Bronchial epithelial cell (primary cell): ENCODE measurements at regions not wholly inside any gene's neighbourhood (a gene's known extent, or its start where the extent isn't known, plus 50 kb on each side); places are given as distances from the start of the nearest gene placed in this dataset.

ENCODE experiments used
- DNase-seq: peaks from one replicate; pipeline ENCODE4 v3.0.0-alpha.2; 2010; ENCODE audit warnings: low read depth
- FAIRE-seq: peaks from 2 replicates; lab custom pipeline; 2011; peaks lifted over from hg19 to GRCh38; lab: Jason Lieb, UNC
- H3K27me3 ChIP-seq: 2 replicates; pipeline ENCODE4 v1.5.1; 2011; ENCODE audit warnings: low read length; ENCODE audit not compliant: control insufficient read depth, insufficient read depth
- H3K36me3 ChIP-seq: 2 replicates; pipeline ENCODE4 v1.5.1; 2011; ENCODE audit warnings: low read length; ENCODE audit not compliant: control insufficient read depth, insufficient read depth
- H3K4me3 ChIP-seq: 2 replicates; pipeline ENCODE4 v1.5.1; 2011; ENCODE audit warnings: mild to moderate bottlenecking, low read depth, low read length, control low read depth
- TF ChIP-seq, protein P1 (sequence below): IDR thresholded peaks from 2 replicates; pipeline ENCODE4 v1.5.1; 2011; ENCODE audit warnings: mild to moderate bottlenecking, moderate library complexity, low read length, control low read depth, inconsistent platforms; ENCODE audit not compliant: insufficient read depth, severe bottlenecking

DNA sequence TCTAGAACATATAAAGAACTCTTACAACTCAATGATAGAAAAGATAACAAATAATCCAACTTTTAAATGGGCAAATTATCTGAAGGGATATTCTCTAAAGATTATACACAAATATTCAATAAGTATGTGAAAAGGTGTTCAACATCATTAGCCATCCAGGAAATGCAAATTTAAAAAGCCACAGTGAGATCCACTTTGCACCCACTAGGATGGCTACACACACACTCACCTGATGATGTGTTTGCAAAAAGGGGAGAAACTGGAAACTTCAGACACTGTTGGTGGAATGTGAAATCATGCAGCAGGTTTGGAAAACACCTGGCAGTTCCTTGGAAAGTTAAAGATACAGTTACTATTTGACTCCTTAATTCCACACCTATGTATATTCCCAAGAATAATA is 87.2 kb upstream of the GYPC start:
- H3K27me3 ChIP-seq: no peaks in the 10 kb centered on the region
- FAIRE-seq: no peak
- no peak overlapping the region for H3K4me3 ChIP-seq
- H3K36me3 ChIP-seq: no peaks in the 10 kb centered on the region
- TF ChIP-seq, protein P1, sequence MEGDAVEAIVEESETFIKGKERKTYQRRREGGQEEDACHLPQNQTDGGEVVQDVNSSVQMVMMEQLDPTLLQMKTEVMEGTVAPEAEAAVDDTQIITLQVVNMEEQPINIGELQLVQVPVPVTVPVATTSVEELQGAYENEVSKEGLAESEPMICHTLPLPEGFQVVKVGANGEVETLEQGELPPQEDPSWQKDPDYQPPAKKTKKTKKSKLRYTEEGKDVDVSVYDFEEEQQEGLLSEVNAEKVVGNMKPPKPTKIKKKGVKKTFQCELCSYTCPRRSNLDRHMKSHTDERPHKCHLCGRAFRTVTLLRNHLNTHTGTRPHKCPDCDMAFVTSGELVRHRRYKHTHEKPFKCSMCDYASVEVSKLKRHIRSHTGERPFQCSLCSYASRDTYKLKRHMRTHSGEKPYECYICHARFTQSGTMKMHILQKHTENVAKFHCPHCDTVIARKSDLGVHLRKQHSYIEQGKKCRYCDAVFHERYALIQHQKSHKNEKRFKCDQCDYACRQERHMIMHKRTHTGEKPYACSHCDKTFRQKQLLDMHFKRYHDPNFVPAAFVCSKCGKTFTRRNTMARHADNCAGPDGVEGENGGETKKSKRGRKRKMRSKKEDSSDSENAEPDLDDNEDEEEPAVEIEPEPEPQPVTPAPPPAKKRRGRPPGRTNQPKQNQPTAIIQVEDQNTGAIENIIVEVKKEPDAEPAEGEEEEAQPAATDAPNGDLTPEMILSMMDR: no peak
- no peak for DNase-seq

DNA sequence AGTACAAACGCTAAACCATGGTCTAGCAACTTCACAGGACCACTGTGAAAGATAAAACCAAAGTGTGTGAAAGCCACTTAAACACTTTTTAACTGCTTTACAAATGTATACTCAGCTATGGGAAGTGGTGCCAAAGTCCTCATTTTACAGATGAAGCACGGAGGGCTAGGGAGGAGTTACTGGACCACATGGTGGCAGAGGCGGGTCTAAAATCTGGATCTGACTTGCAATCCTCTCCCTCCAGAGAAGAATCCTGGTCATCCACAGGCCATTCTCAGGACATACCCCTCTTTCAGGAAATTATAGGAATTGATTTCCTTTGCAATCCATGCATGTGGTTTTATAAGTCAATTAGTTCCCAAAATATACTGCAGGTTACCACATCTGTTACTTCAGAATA is 84.6 kb upstream of the GYPC start:
- DNase-seq (no peak), FAIRE-seq (no peak)
- Histone ChIP-seq H3K36me3 (no peaks in the 10 kb centered on the region), H3K4me3 (no peak overlapping the region), H3K27me3 (no peaks in the 10 kb centered on the region)
- TF ChIP-seq, protein P1: no peak

DNA sequence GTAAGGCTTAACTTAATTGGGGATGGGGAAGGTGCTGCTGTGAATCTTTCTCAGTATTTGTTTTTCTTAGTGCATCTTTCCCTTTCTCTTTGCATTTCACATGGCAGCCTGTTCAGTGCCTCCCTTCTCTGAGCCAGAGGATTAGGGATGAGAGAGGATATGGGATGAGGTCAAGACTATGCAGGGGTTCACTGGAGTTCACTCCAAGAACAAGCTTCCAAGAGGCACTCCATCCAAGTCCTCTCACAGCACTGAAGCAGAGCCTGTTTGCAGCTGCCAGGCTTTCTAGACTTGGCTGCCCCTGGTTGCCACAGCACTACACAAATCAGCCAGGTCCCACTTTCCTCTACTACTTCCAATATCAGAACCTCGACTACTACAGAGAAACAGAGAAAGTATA is 80.3 kb upstream of the GYPC start:
- TF ChIP-seq, protein P1: no peak
- H3K27me3 ChIP-seq: no peaks in the 10 kb centered on the region
- H3K36me3 ChIP-seq: no peaks in the 10 kb centered on the region
- no peak overlapping the region for H3K4me3 ChIP-seq
- no peak for FAIRE-seq
- DNase-seq: no peak

DNA sequence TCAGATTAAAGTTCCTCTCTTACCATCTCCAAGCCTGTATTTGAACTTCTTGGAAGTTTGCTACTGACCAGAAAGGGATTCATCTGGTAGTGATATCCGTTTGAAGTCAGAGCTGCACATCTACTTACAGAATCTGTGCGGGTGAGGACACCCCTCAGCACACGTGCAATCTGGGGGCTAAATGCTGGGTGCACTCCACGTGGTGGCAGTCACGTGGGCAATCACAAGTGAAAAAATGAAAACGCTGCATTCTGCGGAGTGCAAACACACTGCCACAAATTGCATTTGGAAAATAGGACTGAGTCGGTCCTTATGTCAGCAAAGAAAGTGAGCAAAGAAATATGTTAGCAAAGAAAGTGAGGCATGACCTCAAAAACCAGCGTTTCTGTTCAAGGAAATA is 76.1 kb upstream of the GYPC start:
- TF ChIP-seq, protein P1: no peak
- FAIRE-seq: no peak

DNA sequence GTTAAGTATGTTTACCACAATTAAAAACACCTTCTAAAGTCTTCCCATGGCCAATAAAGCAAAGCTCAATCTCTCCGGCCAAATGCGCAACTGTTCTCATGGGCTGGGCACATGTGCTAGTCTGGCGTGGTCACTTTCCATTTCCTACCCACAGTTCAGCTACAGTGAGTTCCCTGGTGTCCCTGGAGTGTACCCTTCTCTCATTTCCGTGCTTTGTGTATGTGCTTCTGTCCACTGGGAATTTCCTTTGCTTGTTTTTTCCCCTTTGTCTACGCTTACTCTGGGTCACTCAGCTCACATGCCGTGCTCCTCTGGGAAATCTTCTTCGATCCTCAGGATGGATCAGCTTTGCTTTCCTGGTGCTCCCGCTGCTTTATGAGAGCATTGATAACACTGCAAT is 69.6 kb upstream of the GYPC start:
- no peak overlapping the region for H3K4me3 ChIP-seq
- H3K27me3 ChIP-seq: no peaks in the 10 kb centered on the region
- TF ChIP-seq, protein P1: no peak
- no peak for FAIRE-seq
- no peak for DNase-seq
- no peaks in the 10 kb centered on the region for H3K36me3 ChIP-seq

More for the DNA sequence above, 76.1 kb upstream of the GYPC start:
- DNase-seq: no peak
- no peaks in the 10 kb centered on the region for H3K27me3 ChIP-seq
- H3K36me3 ChIP-seq: no peaks in the 10 kb centered on the region
- no peak overlapping the region for H3K4me3 ChIP-seq

DNA sequence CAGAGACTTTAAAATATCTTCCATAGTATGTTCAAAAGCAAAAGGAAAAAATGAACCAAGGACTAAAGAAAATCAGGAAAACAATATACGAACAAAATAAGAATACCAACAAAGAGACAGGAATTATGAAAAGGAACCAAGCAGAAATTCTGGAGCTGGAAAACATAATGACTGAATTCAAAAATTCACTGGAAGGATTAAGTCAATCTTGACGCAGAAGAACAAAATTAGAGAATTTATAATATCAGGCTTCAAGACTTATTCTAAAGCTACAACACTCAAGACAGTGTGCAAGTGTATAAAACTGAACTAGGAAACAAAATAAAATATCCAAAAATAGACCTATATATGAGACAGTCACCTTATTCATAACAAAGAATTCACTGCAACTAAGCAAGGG is 56.9 kb upstream of the GYPC start:
- Histone ChIP-seq H3K27me3 (no peaks in the 10 kb centered on the region), H3K36me3 (no peaks in the 10 kb centered on the region), H3K4me3 (no peak overlapping the region)
- FAIRE-seq (no peak), DNase-seq (no peak)
- TF ChIP-seq, protein P1: no peak
